Thyroid gland (tissue), 4 donors: ENCODE measurements at regions not wholly inside any gene's neighbourhood (a gene's known extent, or its start where the extent isn't known, plus 50 kb on each side); places are given as distances from the start of the nearest gene placed in this dataset.

ENCODE experiments used
- CTCF ChIP-seq, 6 experiments: fragments of 200-600 bp in 3 of 6; fragments of 450-650 bp in 3 of 6; sonication (generic) in 3 of 6; IDR thresholded peaks; one replicate each; pipeline ENCODE4 v1.5.1; 2016 to 2019; ENCODE audit warnings: antibody characterized with exemption in 6 of 6, mild to moderate bottlenecking in 2 of 6, inconsistent platforms in 1 of 6, moderate library complexity in 1 of 6
- POLR2A ChIP-seq, 2 donors: fragments of 450-650 bp; IDR thresholded peaks; one replicate each; pipeline ENCODE4 v1.6.1; 2017; ENCODE audit warnings: antibody characterized with exemption in 2 of 2, mild to moderate bottlenecking in 2 of 2, moderate library complexity in 1 of 2

- no peak for TF ChIP-seq CTCF (IDR thresholded peaks at IDR 0.05)
- TF ChIP-seq POLR2A (IDR thresholded peaks at IDR 0.05) = no peak
Measured at GRCh38 chrX:42886519-42886918, 108.6 kb upstream of the PPP1R2C start.
